ENCODE measurements at regions not wholly inside any gene's neighbourhood (a gene's known extent, or its start where the extent isn't known, plus 50 kb on each side); places are given as distances from the start of the nearest gene placed in this dataset.
"Not testable (repeated sequence)": the region's sequence is repeated elsewhere in the genome, so short reads cannot be mapped to it uniquely, and the experiment has no call there.

DNA sequence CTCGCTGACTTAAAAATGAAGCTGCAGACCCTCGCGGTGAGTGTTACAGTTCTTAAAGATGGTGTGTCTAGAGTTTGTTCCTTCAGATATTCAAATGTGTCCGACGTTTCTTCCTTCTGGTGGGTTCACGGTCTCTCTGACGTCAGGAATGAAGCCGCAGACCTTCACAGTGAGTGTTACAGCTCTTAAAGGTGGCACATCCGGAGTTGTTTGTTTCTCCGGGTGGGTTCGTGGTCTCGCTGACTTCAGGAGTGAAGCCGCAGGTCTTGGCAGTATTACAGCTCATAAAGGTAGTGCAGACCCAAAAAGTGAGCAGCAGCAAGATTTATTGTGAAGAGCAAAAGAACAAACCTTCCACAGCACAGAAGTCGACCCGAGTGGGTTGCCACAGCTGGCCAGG lies 316.1 kb downstream of the SIPA1L2 start:
- TF ChIP-seq, protein P1, sequence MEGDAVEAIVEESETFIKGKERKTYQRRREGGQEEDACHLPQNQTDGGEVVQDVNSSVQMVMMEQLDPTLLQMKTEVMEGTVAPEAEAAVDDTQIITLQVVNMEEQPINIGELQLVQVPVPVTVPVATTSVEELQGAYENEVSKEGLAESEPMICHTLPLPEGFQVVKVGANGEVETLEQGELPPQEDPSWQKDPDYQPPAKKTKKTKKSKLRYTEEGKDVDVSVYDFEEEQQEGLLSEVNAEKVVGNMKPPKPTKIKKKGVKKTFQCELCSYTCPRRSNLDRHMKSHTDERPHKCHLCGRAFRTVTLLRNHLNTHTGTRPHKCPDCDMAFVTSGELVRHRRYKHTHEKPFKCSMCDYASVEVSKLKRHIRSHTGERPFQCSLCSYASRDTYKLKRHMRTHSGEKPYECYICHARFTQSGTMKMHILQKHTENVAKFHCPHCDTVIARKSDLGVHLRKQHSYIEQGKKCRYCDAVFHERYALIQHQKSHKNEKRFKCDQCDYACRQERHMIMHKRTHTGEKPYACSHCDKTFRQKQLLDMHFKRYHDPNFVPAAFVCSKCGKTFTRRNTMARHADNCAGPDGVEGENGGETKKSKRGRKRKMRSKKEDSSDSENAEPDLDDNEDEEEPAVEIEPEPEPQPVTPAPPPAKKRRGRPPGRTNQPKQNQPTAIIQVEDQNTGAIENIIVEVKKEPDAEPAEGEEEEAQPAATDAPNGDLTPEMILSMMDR (IDR thresholded peaks at IDR 0.05), result not testable (repeated sequence)
- TF ChIP-seq EP300 (IDR thresholded peaks at IDR 0.05), result not testable (repeated sequence)
